ENCODE measurements at regions not wholly inside any gene's neighbourhood (a gene's known extent, or its start where the extent isn't known, plus 50 kb on each side); places are given as distances from the start of the nearest gene placed in this dataset.
"Not testable (repeated sequence)": the region's sequence is repeated elsewhere in the genome, so short reads cannot be mapped to it uniquely, and the experiment has no call there.

GRCh38 chr16:5911241-5911640 lies 813.6 kb upstream of the EEF2KMT start:
- Histone ChIP-seq H2AFZ (ENCODE audit: low read depth, low read length) (no peak overlapping the region), H3K4me2 (ENCODE audit: insufficient read depth, low read length) (no peak overlapping the region), H3K9me3 (replicated peaks; ENCODE audit: control insufficient read depth, insufficient read depth, low read length) (peaks cover 6% of the 10 kb centered on the region), H4K20me1 (replicated peaks; ENCODE audit: control insufficient read depth, extremely low read depth, insufficient read depth, low read length) (no peaks in the 10 kb centered on the region), H3K36me3 (ENCODE audit: control insufficient read depth in 2 of 2, extremely low read depth in 1 of 2, insufficient read depth in 2 of 2, low read length in 2 of 2) (no peaks in the 10 kb centered on the region), H3K9ac (replicated peaks; ENCODE audit: extremely low read depth, insufficient read depth, low read length) (no peak overlapping the region), H3K27ac (ENCODE audit: insufficient read depth, low read depth, low read length) (no peak overlapping the region), H3K27me3 (ENCODE audit: control insufficient read depth in 2 of 2, insufficient read depth in 2 of 2, low read length in 2 of 2) (no peaks in the 10 kb centered on the region), H3K79me2 (ENCODE audit: control insufficient read depth, insufficient read depth, low read length) (no peaks in the 10 kb centered on the region), H3K4me3 (replicated peaks in 1 of 3; ENCODE audit: insufficient read depth in 1 of 3, low read depth in 1 of 3, low read length in 3 of 3) (no peak overlapping the region), H3K4me1 (ENCODE audit: control insufficient read depth, extremely low read depth, insufficient read depth, low read length) (no peaks in the 10 kb centered on the region), H3K9me1 (replicated peaks; ENCODE audit: control insufficient read depth, extremely low read depth, insufficient read depth, low read length) (no peaks in the 10 kb centered on the region)
- TF ChIP-seq MYC (IDR thresholded peaks at IDR 0.05; ENCODE audit: low read depth, low read length), result no peak
- no peak for TF ChIP-seq FOS (IDR thresholded peaks at IDR 0.05; ENCODE audit: borderline replicate concordance, insufficient read depth, low read length)
- TF ChIP-seq, protein P1, sequence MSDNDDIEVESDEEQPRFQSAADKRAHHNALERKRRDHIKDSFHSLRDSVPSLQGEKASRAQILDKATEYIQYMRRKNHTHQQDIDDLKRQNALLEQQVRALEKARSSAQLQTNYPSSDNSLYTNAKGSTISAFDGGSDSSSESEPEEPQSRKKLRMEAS (IDR thresholded peaks at IDR 0.05; ENCODE audit: insufficient read depth, insufficient read length), result no peak
- TF ChIP-seq POLR2AphosphoS5 (IDR thresholded peaks at IDR 0.05; ENCODE audit: insufficient read depth, low read depth, low read length), result no peak
- no peak for TF ChIP-seq EZH2 (IDR thresholded peaks at IDR 0.05; ENCODE audit: borderline replicate concordance, low read depth, low read length, severe bottlenecking)
- TF ChIP-seq POLR2A (IDR thresholded peaks at IDR 0.05; ENCODE audit: low read depth, low read length), result no peak
- TF ChIP-seq JUN (IDR thresholded peaks at IDR 0.05; ENCODE audit: borderline replicate concordance, insufficient read depth, insufficient read length, low read depth), result no peak
- TF ChIP-seq GATA2 (IDR thresholded peaks at IDR 0.05; ENCODE audit: insufficient read depth, insufficient read length, low read depth, low read length), result no peak
- no peak for TF ChIP-seq CTCF (IDR thresholded peaks at IDR 0.05; ENCODE audit: extremely low read depth in 1 of 2, insufficient read depth in 1 of 2, low read depth in 1 of 2, low read length in 2 of 2)
- dilution Hi-C loops (cut with MboI; ENCODE audit: extremely low pct_ligation_motif_present, low sequenced_read_pairs), result no loop called here
- CTCF ChIA-PET, result no interaction called here
- no peak for DNase-seq (ENCODE audit: low read depth, low spot score)
- intact Hi-C loops (cut with micrococcal nuclease), result no loop called here
- no peak for FAIRE-seq
- POLR2A ChIA-PET, result no interaction called here
- BruUV-seq (replicated peaks), result no TSS peak

DNA sequence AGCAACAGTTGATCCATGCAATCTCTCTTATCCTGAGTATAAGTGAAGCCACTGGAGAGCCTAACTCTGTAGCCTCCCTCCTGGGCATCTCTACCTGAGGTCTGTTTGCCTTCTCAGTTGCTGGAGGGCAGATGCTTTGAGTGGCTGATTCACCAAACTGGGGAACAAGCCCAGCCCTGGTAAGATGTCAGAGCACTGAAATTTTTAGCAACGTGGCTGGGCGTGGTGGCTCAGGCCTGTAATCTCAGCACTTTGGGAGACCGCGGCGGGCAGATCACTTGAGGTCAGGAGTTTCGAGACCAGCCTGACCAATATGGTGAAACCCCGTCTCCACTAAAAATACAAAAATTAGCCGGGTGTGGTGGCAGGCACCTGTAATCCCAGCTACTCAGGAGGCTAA lies 812.0 kb upstream of the EEF2KMT start:
- H3K27ac ChIP-seq (ENCODE audit: insufficient read depth, low read depth, low read length); H3K9me1 ChIP-seq (replicated peaks; ENCODE audit: control insufficient read depth, extremely low read depth, insufficient read depth, low read length); BruUV-seq (replicated peaks); H3K36me3 ChIP-seq (ENCODE audit: control insufficient read depth in 2 of 2, extremely low read depth in 1 of 2, insufficient read depth in 2 of 2, low read length in 2 of 2); H3K27me3 ChIP-seq (ENCODE audit: control insufficient read depth in 2 of 2, insufficient read depth in 2 of 2, low read length in 2 of 2); H3K4me2 ChIP-seq (ENCODE audit: insufficient read depth, low read length); intact Hi-C loops (cut with micrococcal nuclease); dilution Hi-C loops (cut with MboI; ENCODE audit: extremely low pct_ligation_motif_present, low sequenced_read_pairs); H4K20me1 ChIP-seq (replicated peaks; ENCODE audit: control insufficient read depth, extremely low read depth, insufficient read depth, low read length); DNase-seq (ENCODE audit: low read depth, low spot score); FAIRE-seq; CTCF ChIA-PET; H3K9ac ChIP-seq (replicated peaks; ENCODE audit: extremely low read depth, insufficient read depth, low read length); H3K9me3 ChIP-seq (replicated peaks; ENCODE audit: control insufficient read depth, insufficient read depth, low read length); H2AFZ ChIP-seq (ENCODE audit: low read depth, low read length); H3K4me3 ChIP-seq (replicated peaks in 1 of 3; ENCODE audit: insufficient read depth in 1 of 3, low read depth in 1 of 3, low read length in 3 of 3); H3K4me1 ChIP-seq (ENCODE audit: control insufficient read depth, extremely low read depth, insufficient read depth, low read length); H3K79me2 ChIP-seq (ENCODE audit: control insufficient read depth, insufficient read depth, low read length); POLR2A ChIA-PET: not testable (repeated sequence)
